B cell (primary cell): ENCODE measurements at regions not wholly inside any gene's neighbourhood (a gene's known extent, or its start where the extent isn't known, plus 50 kb on each side); places are given as distances from the start of the nearest gene placed in this dataset.

ENCODE experiments used
- ATAC-seq: fragments of 200-7000 bp; cut with Tn5 transposase; one replicate; pipeline ENCODE4 v1.10.0; 2021; ENCODE audit warnings: low read depth, mild to moderate bottlenecking, moderate number of reproducible peaks, moderate library complexity
- CTCF ChIA-PET: fragments of 350-600 bp; sonication (Branson Sonifier 250); formaldehyde crosslinking; loops from one replicate; lab custom pipeline; 2021; ENCODE audit warnings: antibody characterized with exemption, inconsistent platforms; lab: Charles Lee
- POLR2A ChIA-PET: fragments of 350-600 bp; sonication (Branson Sonifier 250); formaldehyde crosslinking; loops from one replicate; lab custom pipeline; 2021; ENCODE audit warnings: antibody characterized with exemption; lab: Charles Lee
- DNase-seq: peaks from one replicate; pipeline ENCODE4 v3.0.0; 2013
- H2AFZ ChIP-seq: 2 replicates; pipeline ENCODE4 v1.6.1; 2012; ENCODE audit warnings: mild to moderate bottlenecking, low read depth, low read length; ENCODE audit not compliant: insufficient read depth, poor library complexity, severe bottlenecking
- H3K27ac ChIP-seq, 2 donors: 1 replicate in 1 of 2; 2 replicates in 1 of 2; pipeline ENCODE4 v1.5.1; 2012 to 2013; ENCODE audit warnings: low read length in 2 of 2, mild to moderate bottlenecking in 2 of 2, moderate library complexity in 1 of 2
- H3K27me3 ChIP-seq, 4 experiments: fragments of 200-600 bp in 1 of 4; sonication (generic) in 1 of 4; replicated peaks in 1 of 4; 1 replicate in 2 of 4; 2 replicates in 2 of 4; pipeline versions ENCODE4 v1.6.1 to v1.7.0; 2013 to 2016; ENCODE audit warnings: low read length in 3 of 4, mild to moderate bottlenecking in 2 of 4, mixed read lengths in 1 of 4, moderate library complexity in 1 of 4; ENCODE audit not compliant: insufficient read depth in 4 of 4, control insufficient read depth in 3 of 4; ENCODE audit errors: control extremely low read depth in 1 of 4
- H3K36me3 ChIP-seq, 2 experiments: replicated peaks in 1 of 2; 1 replicate in 1 of 2; 2 replicates in 1 of 2; pipeline versions ENCODE4 v1.6.1 to v1.7.1; 2013; ENCODE audit warnings: low read length in 1 of 2; ENCODE audit not compliant: insufficient read depth in 2 of 2, control insufficient read depth in 1 of 2; ENCODE audit errors: control extremely low read depth in 1 of 2, extremely low read depth in 1 of 2
- H3K4me1 ChIP-seq, 2 donors: fragments of 200-600 bp in 1 of 2; sonication (generic) in 1 of 2; 1 replicate in 1 of 2; 2 replicates in 1 of 2; pipeline versions ENCODE4 v1.5.1 to v1.6.1; 2013 to 2017; ENCODE audit warnings: low read length in 2 of 2; ENCODE audit not compliant: control insufficient read depth in 2 of 2, insufficient read depth in 2 of 2
- H3K4me2 ChIP-seq: replicated peaks from 2 replicates; pipeline ENCODE3; 2012; ENCODE audit warnings: mild to moderate bottlenecking, low read depth, low read length; ENCODE audit not compliant: poor library complexity, severe bottlenecking
- H3K4me3 ChIP-seq, 5 experiments: fragments of 200-600 bp in 1 of 5; sonication (generic) in 1 of 5; 1 replicate in 3 of 5; 2 replicates in 2 of 5; pipeline versions ENCODE4 v1.5.1 to v1.7.0; 2011 to 2016; ENCODE audit warnings: low read length in 4 of 5, mild to moderate bottlenecking in 4 of 5, low read depth in 2 of 5, control low read depth in 1 of 5, moderate library complexity in 1 of 5; ENCODE audit not compliant: insufficient read depth in 1 of 5; ENCODE audit errors: control extremely low read depth in 1 of 5, extremely low read depth in 1 of 5
- H3K79me2 ChIP-seq: fragments of 200-600 bp; sonication (generic); one replicate; pipeline ENCODE4 v1.6.0; 2016; ENCODE audit warnings: low read length; ENCODE audit not compliant: control insufficient read depth, insufficient read depth
- H3K9ac ChIP-seq: fragments of 200-600 bp; sonication (generic); 2 replicates; pipeline ENCODE4 v1.6.1; 2017; ENCODE audit warnings: mild to moderate bottlenecking, low read length, moderate library complexity
- H3K9me3 ChIP-seq, 3 donors: one replicate each; pipeline versions ENCODE4 v1.6.1 to v1.7.1; 2013; ENCODE audit warnings: low read length in 2 of 3; ENCODE audit not compliant: control insufficient read depth in 2 of 3, insufficient read depth in 1 of 3; ENCODE audit errors: control extremely low read depth in 1 of 3
- H4K20me1 ChIP-seq: 2 replicates; pipeline ENCODE4 v1.6.0; 2012; ENCODE audit warnings: mild to moderate bottlenecking, low read length; ENCODE audit not compliant: insufficient read depth, control insufficient read depth, poor library complexity, severe bottlenecking
- H3K27ac Mint-ChIP-seq: one replicate; pipeline ENCODE4 v1.8.0; 2021; ENCODE audit warnings: mixed read lengths
- H3K27me3 Mint-ChIP-seq: one replicate; pipeline ENCODE4 v1.8.0; 2021; ENCODE audit warnings: mixed read lengths
- H3K4me1 Mint-ChIP-seq: one replicate; pipeline ENCODE4 v1.8.0; 2021; ENCODE audit warnings: mixed read lengths
- H3K4me3 Mint-ChIP-seq: one replicate; pipeline ENCODE4 v1.8.0; 2021; ENCODE audit warnings: mixed read lengths
- H3K9me3 Mint-ChIP-seq: one replicate; pipeline ENCODE4 v1.8.0; 2022; ENCODE audit warnings: mixed read lengths; ENCODE audit not compliant: insufficient read depth
- EZH2 ChIP-seq: IDR thresholded peaks from 2 replicates; pipeline ENCODE4 v1.6.1; 2012; ENCODE audit warnings: borderline replicate concordance, low read depth, mild to moderate bottlenecking, moderate library complexity, low read length; ENCODE audit not compliant: insufficient read depth, poor library complexity, severe bottlenecking
- WGBS: methylation state at CpG from one replicate; pipeline ENCODE4 v1.1.5; 2013; ENCODE audit warnings: missing lambda C conversion rate; ENCODE audit not compliant: insufficient coverage; 5-methylcytosine and 5-hydroxymethylcytosine counted together
- intact Hi-C: fragments of 100-400 bp; cut with micrococcal nuclease; formaldehyde crosslinking; loops from one replicate; pipeline ENCODE4 v1.10.0; 2022
- TF ChIP-seq, protein P1 (sequence below): fragments of 200-600 bp; IDR thresholded peaks from one replicate; pipeline ENCODE4 v1.8.0; 2022; ENCODE audit warnings: antibody characterized with exemption, mild to moderate bottlenecking

DNA sequence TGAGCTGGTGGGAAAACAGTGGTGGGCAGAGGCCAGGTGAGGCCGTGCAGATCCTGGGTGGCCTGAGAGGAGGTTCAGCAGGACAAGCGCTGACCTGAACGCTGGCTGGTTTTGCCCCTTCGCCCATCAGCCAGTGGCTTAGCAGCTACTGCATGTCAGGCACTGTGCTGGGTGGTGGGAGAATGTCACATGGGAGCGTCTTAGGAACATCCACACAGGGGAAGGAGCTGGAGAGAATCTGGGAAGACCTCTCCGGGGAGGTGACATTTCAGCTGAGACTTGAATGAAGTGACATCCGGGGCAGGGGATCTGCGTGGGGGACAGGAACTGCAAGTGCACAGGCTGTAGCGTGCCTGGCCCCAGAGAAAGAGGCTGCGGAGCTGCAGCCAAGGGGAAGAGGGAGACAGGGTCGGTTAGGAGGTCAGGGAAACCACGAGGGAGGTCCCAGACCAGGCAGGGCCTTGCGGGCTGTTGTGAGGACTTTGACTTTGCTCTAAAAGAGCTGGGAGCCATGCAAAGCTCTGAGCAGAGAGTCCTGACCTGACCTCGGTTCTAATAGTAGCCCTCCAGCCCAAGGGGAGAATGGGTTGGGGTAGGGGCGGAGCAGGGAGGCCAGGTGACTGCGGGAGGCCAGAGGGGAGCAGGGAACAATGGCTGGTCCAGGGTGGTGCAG is 156.8 kb upstream of the PTPN1 start:
- intact Hi-C loops: no loop called here
- ChIA-PET POLR2A (no interaction called here), CTCF (no interaction called here)
- no peak overlapping the region for H3K4me3 Mint-ChIP-seq
- H3K4me3 ChIP-seq: no peak overlapping the region
- peaks cover 6 to 8% of the 10 kb centered on the region in 2 donors for H3K4me1 ChIP-seq
- H3K27ac ChIP-seq: no peak overlapping the region
- ATAC-seq: no peak
- H4K20me1 ChIP-seq: no peaks in the 10 kb centered on the region
- 44% methylated on average over 14 of the region's 16 CpGs for WGBS
- no peak overlapping the region for H3K27ac Mint-ChIP-seq
- peaks cover 25% of the 10 kb centered on the region for H3K27me3 Mint-ChIP-seq
- no peak overlapping the region for H3K4me2 ChIP-seq
- no peak overlapping the region for H2AFZ ChIP-seq
- H3K4me1 Mint-ChIP-seq: peaks cover 13% of the 10 kb centered on the region
- no peaks in the 10 kb centered on the region for H3K36me3 ChIP-seq
- no peaks in the 10 kb centered on the region for H3K9me3 Mint-ChIP-seq
- H3K27me3 ChIP-seq: peaks cover 0 to 10% (median 0%) of the 10 kb centered on the region in 4 experiments
- H3K79me2 ChIP-seq: no peaks in the 10 kb centered on the region
- TF ChIP-seq EZH2: no peak
- TF ChIP-seq, protein P1, sequence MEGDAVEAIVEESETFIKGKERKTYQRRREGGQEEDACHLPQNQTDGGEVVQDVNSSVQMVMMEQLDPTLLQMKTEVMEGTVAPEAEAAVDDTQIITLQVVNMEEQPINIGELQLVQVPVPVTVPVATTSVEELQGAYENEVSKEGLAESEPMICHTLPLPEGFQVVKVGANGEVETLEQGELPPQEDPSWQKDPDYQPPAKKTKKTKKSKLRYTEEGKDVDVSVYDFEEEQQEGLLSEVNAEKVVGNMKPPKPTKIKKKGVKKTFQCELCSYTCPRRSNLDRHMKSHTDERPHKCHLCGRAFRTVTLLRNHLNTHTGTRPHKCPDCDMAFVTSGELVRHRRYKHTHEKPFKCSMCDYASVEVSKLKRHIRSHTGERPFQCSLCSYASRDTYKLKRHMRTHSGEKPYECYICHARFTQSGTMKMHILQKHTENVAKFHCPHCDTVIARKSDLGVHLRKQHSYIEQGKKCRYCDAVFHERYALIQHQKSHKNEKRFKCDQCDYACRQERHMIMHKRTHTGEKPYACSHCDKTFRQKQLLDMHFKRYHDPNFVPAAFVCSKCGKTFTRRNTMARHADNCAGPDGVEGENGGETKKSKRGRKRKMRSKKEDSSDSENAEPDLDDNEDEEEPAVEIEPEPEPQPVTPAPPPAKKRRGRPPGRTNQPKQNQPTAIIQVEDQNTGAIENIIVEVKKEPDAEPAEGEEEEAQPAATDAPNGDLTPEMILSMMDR: no peak
- H3K9me3 ChIP-seq: peaks cover 0 to 3% (median 0%) of the 10 kb centered on the region in 3 donors
- H3K9ac ChIP-seq: no peak overlapping the region
- no peak for DNase-seq

DNA sequence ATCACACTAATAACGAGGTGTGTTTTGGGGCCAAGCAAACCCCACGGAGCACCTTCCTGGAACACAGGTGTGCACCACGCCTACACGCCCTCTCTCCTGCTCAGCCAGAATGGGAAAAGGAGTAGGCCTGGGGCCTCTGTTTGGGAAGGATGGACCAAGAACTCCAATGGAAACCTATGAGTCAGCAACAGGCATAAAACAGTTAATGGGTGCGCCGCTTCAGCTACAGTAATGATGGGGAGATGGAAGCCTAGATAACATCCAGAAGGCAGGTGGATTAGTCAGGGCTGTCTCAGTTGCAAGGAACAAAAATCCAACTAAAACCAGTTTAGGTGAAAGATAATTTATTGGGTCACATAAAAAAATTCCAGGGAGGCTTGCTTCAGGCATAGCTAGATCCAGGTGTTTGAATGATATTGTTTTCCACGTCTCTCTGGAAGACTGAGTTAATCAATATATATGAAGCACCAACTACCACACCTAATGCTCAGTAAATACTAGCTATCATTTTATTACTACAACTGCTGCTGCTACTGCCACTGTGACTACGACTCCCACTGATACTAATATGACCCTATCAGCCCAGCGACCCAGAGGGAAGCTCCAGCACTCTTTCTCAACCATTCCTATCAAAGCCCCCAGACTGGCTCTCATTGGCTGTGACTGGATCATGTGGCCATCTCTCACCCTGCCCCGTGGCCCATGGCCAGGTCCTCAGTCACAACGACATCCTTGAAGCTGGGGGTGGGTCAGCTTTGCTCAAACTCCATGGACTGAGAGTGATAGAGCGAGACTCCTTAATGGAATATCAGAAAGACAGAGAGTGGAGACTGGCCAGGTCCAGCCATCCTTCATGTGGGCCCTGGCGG is 155.2 kb upstream of the PTPN1 start:
- no peak overlapping the region for H3K27ac Mint-ChIP-seq
- Histone ChIP-seq H3K4me3 (no peak overlapping the region), H4K20me1 (no peaks in the 10 kb centered on the region), H3K4me2 (no peak overlapping the region), H3K27me3 (peaks cover 0 to 10% (median 0%) of the 10 kb centered on the region in 4 experiments), H3K36me3 (no peaks in the 10 kb centered on the region), H3K9me3 (peaks cover 0 to 3% (median 0%) of the 10 kb centered on the region in 3 donors), H3K79me2 (no peaks in the 10 kb centered on the region), H3K9ac (no peak overlapping the region), H3K27ac (no peak overlapping the region), H3K4me1 (no peaks in the 10 kb centered on the region), H2AFZ (no peak overlapping the region)
- CTCF ChIA-PET: no interaction called here
- intact Hi-C loops: no loop called here
- ATAC-seq (no peak), DNase-seq (no peak)
- no peaks in the 10 kb centered on the region for H3K9me3 Mint-ChIP-seq
- peaks cover 29% of the 10 kb centered on the region for H3K27me3 Mint-ChIP-seq
- no peak for TF ChIP-seq EZH2
- TF ChIP-seq, protein P1: no peak
- WGBS: 96% methylated on average over 9 of the region's 13 CpGs
- POLR2A ChIA-PET: no interaction called here
- H3K4me1 Mint-ChIP-seq: peaks cover 4% of the 10 kb centered on the region
- H3K4me3 Mint-ChIP-seq: no peak overlapping the region
